ENCODE measurements at regions not wholly inside any gene's neighbourhood (a gene's known extent, or its start where the extent isn't known, plus 50 kb on each side); places are given as distances from the start of the nearest gene placed in this dataset.

GRCh38 chr2:142581491-142581890 lies 296.0 kb upstream of the KYNU start:
- TF ChIP-seq, protein P1, sequence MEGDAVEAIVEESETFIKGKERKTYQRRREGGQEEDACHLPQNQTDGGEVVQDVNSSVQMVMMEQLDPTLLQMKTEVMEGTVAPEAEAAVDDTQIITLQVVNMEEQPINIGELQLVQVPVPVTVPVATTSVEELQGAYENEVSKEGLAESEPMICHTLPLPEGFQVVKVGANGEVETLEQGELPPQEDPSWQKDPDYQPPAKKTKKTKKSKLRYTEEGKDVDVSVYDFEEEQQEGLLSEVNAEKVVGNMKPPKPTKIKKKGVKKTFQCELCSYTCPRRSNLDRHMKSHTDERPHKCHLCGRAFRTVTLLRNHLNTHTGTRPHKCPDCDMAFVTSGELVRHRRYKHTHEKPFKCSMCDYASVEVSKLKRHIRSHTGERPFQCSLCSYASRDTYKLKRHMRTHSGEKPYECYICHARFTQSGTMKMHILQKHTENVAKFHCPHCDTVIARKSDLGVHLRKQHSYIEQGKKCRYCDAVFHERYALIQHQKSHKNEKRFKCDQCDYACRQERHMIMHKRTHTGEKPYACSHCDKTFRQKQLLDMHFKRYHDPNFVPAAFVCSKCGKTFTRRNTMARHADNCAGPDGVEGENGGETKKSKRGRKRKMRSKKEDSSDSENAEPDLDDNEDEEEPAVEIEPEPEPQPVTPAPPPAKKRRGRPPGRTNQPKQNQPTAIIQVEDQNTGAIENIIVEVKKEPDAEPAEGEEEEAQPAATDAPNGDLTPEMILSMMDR (IDR thresholded peaks at IDR 0.05; ENCODE audit: low read depth, low read length, poor library complexity, severe bottlenecking): no peak
- no peak for TF ChIP-seq EZH2phosphoT487 (IDR thresholded peaks at IDR 0.05; ENCODE audit: borderline replicate concordance, low read length)

Data from DOHH2 (cell line).